H1 (cell line): ENCODE measurements at regions not wholly inside any gene's neighbourhood (a gene's known extent, or its start where the extent isn't known, plus 50 kb on each side); places are given as distances from the start of the nearest gene placed in this dataset.

Experiments
- CTCF ChIA-PET: fragments of 300-600 bp; sonication (Branson Sonifier 250); formaldehyde crosslinking; loops from one replicate; lab custom pipeline; 2021; ENCODE audit not compliant: partially characterized antibody; lab: Charles Lee
- POLR2A ChIA-PET: fragments of 300-600 bp; sonication (Branson Sonifier 250); formaldehyde crosslinking; loops from one replicate; lab custom pipeline; 2021; ENCODE audit warnings: inconsistent platforms; ENCODE audit not compliant: partially characterized antibody; lab: Charles Lee
- DNase-seq, 2 experiments: peaks; one replicate each; pipeline versions ENCODE4 v3.0.0 to v3.0.0-alpha.2; 2010 to 2022; ENCODE audit warnings: low spot score in 2 of 2, low read depth in 1 of 2, mixed read lengths in 1 of 2
- FAIRE-seq: peaks from 2 replicates; lab custom pipeline; 2011; peaks lifted over from hg19 to GRCh38; lab: Jason Lieb, UNC
- H2AFZ ChIP-seq: 2 replicates; pipeline ENCODE4 v1.8.1; 2012; ENCODE audit warnings: low read length, inconsistent platforms
- H2AK5ac ChIP-seq: 2 replicates; pipeline ENCODE4 v1.6.1; 2013; ENCODE audit warnings: low read depth, low read length
- H2BK120ac ChIP-seq: replicated peaks from 2 replicates; pipeline ENCODE3; 2013; ENCODE audit warnings: low read depth, low read length, inconsistent platforms
- H2BK12ac ChIP-seq: 2 replicates; pipeline ENCODE4 v1.6.1; 2013; ENCODE audit warnings: low read depth, low read length
- H2BK15ac ChIP-seq: 2 replicates; pipeline ENCODE4 v1.6.1; 2013; ENCODE audit warnings: low read length
- H2BK20ac ChIP-seq: 2 replicates; pipeline ENCODE4 v1.6.1; 2013; ENCODE audit warnings: low read length
- H2BK5ac ChIP-seq: 2 replicates; pipeline ENCODE4 v1.6.1; 2013; ENCODE audit warnings: low read depth, low read length
- H3K14ac ChIP-seq: 2 replicates; pipeline ENCODE4 v1.6.1; 2013; ENCODE audit warnings: inconsistent platforms; ENCODE audit not compliant: insufficient read length
- H3K18ac ChIP-seq: 2 replicates; pipeline ENCODE4 v1.6.1; 2013; ENCODE audit warnings: low read length; ENCODE audit errors: extremely low read depth
- H3K23ac ChIP-seq: 2 replicates; pipeline ENCODE4 v1.6.1; 2013; ENCODE audit warnings: inconsistent platforms; ENCODE audit not compliant: insufficient read length
- H3K23me2 ChIP-seq: 2 replicates; pipeline ENCODE4 v1.6.1; 2013; ENCODE audit warnings: low read depth, low read length
- H3K27ac ChIP-seq: 2 replicates; pipeline ENCODE4 v1.6.1; 2011; ENCODE audit warnings: low read depth, low read length, inconsistent platforms
- H3K27me3 ChIP-seq, 4 experiments: replicated peaks in 1 of 4; 1 replicate in 1 of 4; 2 replicates in 3 of 4; pipeline versions ENCODE4 v1.6.1 to v1.8.1; 2011 to 2013; ENCODE audit warnings: low read length in 3 of 4, mild to moderate bottlenecking in 3 of 4, inconsistent platforms in 2 of 4, mixed read lengths in 2 of 4, moderate library complexity in 1 of 4; ENCODE audit not compliant: control insufficient read depth in 3 of 4, insufficient read depth in 3 of 4; ENCODE audit errors: extremely low read depth in 1 of 4
- H3K36me3 ChIP-seq, 4 experiments: 2 replicates each; pipeline versions ENCODE4 v1.6.1 to v1.8.1; 2011 to 2013; ENCODE audit warnings: mild to moderate bottlenecking in 4 of 4, low read length in 3 of 4, moderate library complexity in 2 of 4, control low read depth in 1 of 4, inconsistent platforms in 1 of 4; ENCODE audit not compliant: insufficient read depth in 4 of 4, control insufficient read depth in 2 of 4
- H3K4ac ChIP-seq: replicated peaks from 2 replicates; pipeline ENCODE3; 2013; ENCODE audit warnings: low read length, low read depth, mixed read lengths, inconsistent platforms; ENCODE audit not compliant: insufficient read length
- H3K4me1 ChIP-seq, 4 experiments: replicated peaks in 1 of 4; 1 replicate in 1 of 4; 2 replicates in 3 of 4; pipeline versions ENCODE4 v1.6.1 to v1.8.1; 2011 to 2013; ENCODE audit warnings: low read length in 3 of 4, inconsistent platforms in 2 of 4, mixed read lengths in 1 of 4; ENCODE audit not compliant: insufficient read depth in 4 of 4, control insufficient read depth in 3 of 4
- H3K4me2 ChIP-seq, 2 experiments: 2 replicates each; pipeline versions ENCODE4 v1.6.1 to v1.8.1; 2011 to 2013; ENCODE audit warnings: low read depth in 2 of 2, low read length in 2 of 2, control low read depth in 1 of 2, inconsistent platforms in 1 of 2, mild to moderate bottlenecking in 1 of 2; ENCODE audit not compliant: insufficient read depth in 1 of 2
- H3K4me3 ChIP-seq, 4 experiments: fragments of 200-600, 300-600 bp in 1 of 4; sonication (generic), shearing (Covaris generic), sonication (Bioruptor Twin) in 1 of 4; 2 replicates each; pipeline versions ENCODE4 v1.5.1 to v1.8.1; 2011 to 2016; ENCODE audit warnings: low read length in 4 of 4, low read depth in 3 of 4, control low read depth in 2 of 4, inconsistent platforms in 2 of 4, mild to moderate bottlenecking in 2 of 4, mixed read lengths in 1 of 4, moderate library complexity in 1 of 4; ENCODE audit not compliant: insufficient read depth in 2 of 4; ENCODE audit errors: extremely low read depth in 1 of 4
- H3K56ac ChIP-seq: replicated peaks from 2 replicates; pipeline ENCODE3; 2013; ENCODE audit warnings: low read depth, mild to moderate bottlenecking, mixed read lengths, low read length, inconsistent platforms; ENCODE audit not compliant: insufficient read length
- H3K79me1 ChIP-seq: 2 replicates; pipeline ENCODE4 v1.6.1; 2013; ENCODE audit warnings: low read depth, low read length, control low read depth
- H3K79me2 ChIP-seq, 2 experiments: 2 replicates each; pipeline versions ENCODE4 v1.6.1 to v1.8.1; 2012 to 2013; ENCODE audit warnings: low read length in 2 of 2, mild to moderate bottlenecking in 2 of 2, inconsistent platforms in 1 of 2; ENCODE audit not compliant: insufficient read depth in 2 of 2, control insufficient read depth in 1 of 2
- H3K9ac ChIP-seq, 4 experiments: replicated peaks in 1 of 4; 1 replicate in 1 of 4; 2 replicates in 3 of 4; pipeline versions ENCODE4 v1.6.1 to v1.8.1; 2011 to 2013; ENCODE audit warnings: low read depth in 3 of 4, low read length in 3 of 4, control low read depth in 2 of 4, mild to moderate bottlenecking in 2 of 4, moderate library complexity in 2 of 4, inconsistent platforms in 1 of 4; ENCODE audit errors: extremely low read depth in 1 of 4
- H3K9me3 ChIP-seq, 2 experiments: 2 replicates each; pipeline versions ENCODE4 v1.6.1 to v1.8.1; 2012 to 2013; ENCODE audit warnings: mild to moderate bottlenecking in 2 of 2, moderate library complexity in 2 of 2, control low read depth in 1 of 2, inconsistent platforms in 1 of 2, low read depth in 1 of 2, low read length in 1 of 2, mixed read lengths in 1 of 2; ENCODE audit not compliant: insufficient read depth in 2 of 2
- H4K20me1 ChIP-seq, 2 experiments: replicated peaks in 1 of 2; 2 replicates each; pipeline versions ENCODE3 to v1.8.1; 2011 to 2013; ENCODE audit warnings: inconsistent platforms in 2 of 2, low read length in 2 of 2, mild to moderate bottlenecking in 1 of 2; ENCODE audit not compliant: insufficient read depth in 2 of 2, control insufficient read depth in 1 of 2
- H4K5ac ChIP-seq: 2 replicates; pipeline ENCODE4 v1.6.1; 2013; ENCODE audit warnings: low read length, low read depth, mixed read lengths, inconsistent platforms; ENCODE audit not compliant: insufficient read length
- H4K8ac ChIP-seq: 2 replicates; pipeline ENCODE4 v1.8.0; 2013; ENCODE audit warnings: mild to moderate bottlenecking, moderate library complexity, low read length, inconsistent platforms; ENCODE audit not compliant: insufficient read depth; ENCODE audit errors: extremely low read depth
- H4K91ac ChIP-seq: replicated peaks from 2 replicates; pipeline ENCODE3; 2013; ENCODE audit warnings: low read length, mixed read lengths, inconsistent platforms; ENCODE audit not compliant: insufficient read length
- MAFK ChIP-seq: IDR thresholded peaks from 2 replicates; pipeline ENCODE4 v1.6.1; 2012; ENCODE audit warnings: low read depth, mild to moderate bottlenecking, improper control_type of control experiment, low read length
- TAF7 ChIP-seq: optimal IDR thresholded peaks from 2 replicates; pipeline ENCODE3; 2011; ENCODE audit warnings: low read depth, mild to moderate bottlenecking, inconsistent platforms, low read length, moderate library complexity, borderline replicate concordance
- WGBS, 2 experiments: shearing (Covaris generic) in 1 of 2; methylation state at CpG; one replicate each; pipeline versions ENCODE4 v1.1.6 to v1.1.7; 2013 to 2015; ENCODE audit warnings: low lambda C conversion rate in 2 of 2, mixed read lengths in 2 of 2, inconsistent platforms in 1 of 2, low coverage in 1 of 2, missing lambda C conversion rate in 1 of 2; ENCODE audit not compliant: insufficient replicate concordance in 2 of 2, insufficient coverage in 1 of 2, insufficient read length in 1 of 2; ENCODE audit errors: extremely low coverage in 1 of 2, missing lambda C conversion rate in 1 of 2; 5-methylcytosine and 5-hydroxymethylcytosine counted together

- DNase-seq (no peak), FAIRE-seq (no peak)
- WGBS, 2 experiments: 87% methylated on average over 2 of the region's 2 CpGs; no CpG with 5 or more reads in 1 of the 2 experiments
- Histone ChIP-seq H3K4me2 (no peak overlapping the region), H4K5ac (no peak overlapping the region), H2AFZ (no peak overlapping the region), H3K27me3 (no peaks in the 10 kb centered on the region), H3K23ac (no peak overlapping the region), H3K79me2 (no peaks in the 10 kb centered on the region), H3K36me3 (no peaks in the 10 kb centered on the region), H2BK20ac (no peak overlapping the region), H3K27ac (no peak overlapping the region), H3K79me1 (no peaks in the 10 kb centered on the region), H2BK5ac (no peak overlapping the region), H3K14ac (no peak overlapping the region), H2BK12ac (no peak overlapping the region), H4K91ac (no peak overlapping the region), H3K4ac (no peak overlapping the region), H4K8ac (no peak overlapping the region), H4K20me1 (no peaks in the 10 kb centered on the region), H3K9me3 (no peaks in the 10 kb centered on the region), H2AK5ac (no peak overlapping the region), H2BK15ac (no peak overlapping the region), H2BK120ac (no peak overlapping the region), H3K23me2 (no peaks in the 10 kb centered on the region), H3K9ac (no peak overlapping the region), H3K56ac (no peak overlapping the region), H3K4me1 (no peaks in the 10 kb centered on the region), H3K4me3 (no peak overlapping the region), H3K18ac (no peak overlapping the region)
- CTCF ChIA-PET: no interaction called here
- TF ChIP-seq TAF7 (no peak), MAFK (peak; percentile 65)
- POLR2A ChIA-PET: no interaction called here
These were observed 206.7 kb upstream of the RBBP8 start for GRCh38 chr18:22726469-22726868.
